ENCODE measurements at regions not wholly inside any gene's neighbourhood (a gene's known extent, or its start where the extent isn't known, plus 50 kb on each side); places are given as distances from the start of the nearest gene placed in this dataset.
"Not testable (repeated sequence)": the region's sequence is repeated elsewhere in the genome, so short reads cannot be mapped to it uniquely, and the experiment has no call there.

- DNase-seq = no peak
Measured at GRCh38 chr7:92909686-92910475, 73.5 kb upstream of the CDK6 start.

- DNase-seq = peak; percentile 44 to 64 (median 46)
Measured at GRCh38 chr7:92904244-92905131, 68.1 kb upstream of the CDK6 start.

GRCh38 chr7:92898798-92899197 lies 62.4 kb upstream of the CDK6 start:
- DNase-seq = no peak

- DNase-seq = not testable (repeated sequence)
Measured at GRCh38 chr7:92894857-92895256, 58.5 kb upstream of the CDK6 start.

GRCh38 chr7:92889081-92889480 lies 52.7 kb upstream of the CDK6 start:
- DNase-seq = no peak

Data from activated CD4-positive, CD25-positive, alpha-beta regulatory T cell (primary cell).